NCI-H345 treated with DMSO at 0.1 percent for 48 hours (cell line): ENCODE measurements at regions not wholly inside any gene's neighbourhood (a gene's known extent, or its start where the extent isn't known, plus 50 kb on each side); places are given as distances from the start of the nearest gene placed in this dataset.
"Not testable (repeated sequence)": the region's sequence is repeated elsewhere in the genome, so short reads cannot be mapped to it uniquely, and the experiment has no call there.

Experiments
- DNase-seq: peaks from one replicate; lab custom pipeline; 2025; ENCODE audit not compliant: unreplicated experiment; lab: John Stamatoyannopoulos, UW

GRCh38 chr3:71994906-71995305, 210.0 kb upstream of the PROK2 start:
- DNase-seq, result no peak

- no peak for DNase-seq
These were observed 209.3 kb upstream of the PROK2 start for GRCh38 chr3:71994203-71994602.

GRCh38 chr3:71991681-71992080, 206.7 kb upstream of the PROK2 start:
- no peak for DNase-seq

- no peak for DNase-seq
These were observed 206.1 kb upstream of the PROK2 start for GRCh38 chr3:71991046-71991445.

GRCh38 chr3:71990545-71990944, 205.6 kb upstream of the PROK2 start:
- DNase-seq, result no peak

GRCh38 chr3:71989165-71989564, 204.2 kb upstream of the PROK2 start:
- DNase-seq, result no peak

- DNase-seq, result no peak
These were observed 202.9 kb upstream of the PROK2 start for GRCh38 chr3:71987828-71988227.

- DNase-seq, result no peak
These were observed 202.3 kb upstream of the PROK2 start for GRCh38 chr3:71987089-71987735.

GRCh38 chr3:71986606-71987005, 201.7 kb upstream of the PROK2 start:
- no peak for DNase-seq

GRCh38 chr3:71984843-71985613, 200.1 kb upstream of the PROK2 start:
- no peak for DNase-seq

GRCh38 chr3:71983694-71984093, 198.7 kb upstream of the PROK2 start:
- no peak for DNase-seq

GRCh38 chr3:71982506-71983258, 197.7 kb upstream of the PROK2 start:
- DNase-seq, result not testable (repeated sequence)

- DNase-seq, result no peak
These were observed 194.2 kb upstream of the PROK2 start for GRCh38 chr3:71979175-71979574.

GRCh38 chr3:71978150-71978721, 193.3 kb upstream of the PROK2 start:
- DNase-seq, result no peak

- no peak for DNase-seq
These were observed 192.6 kb upstream of the PROK2 start for GRCh38 chr3:71977525-71977924.

- DNase-seq, result no peak
These were observed 190.6 kb upstream of the PROK2 start for GRCh38 chr3:71975573-71975972.

- DNase-seq, result no peak
These were observed 189.8 kb upstream of the PROK2 start for GRCh38 chr3:71974786-71975185.

- DNase-seq, result peak; percentile 82
These were observed 188.5 kb upstream of the PROK2 start for GRCh38 chr3:71973274-71974030.

- DNase-seq, result no peak
These were observed 187.1 kb upstream of the PROK2 start for GRCh38 chr3:71972031-71972430.

- DNase-seq, result no peak
These were observed 183.6 kb upstream of the PROK2 start for GRCh38 chr3:71968544-71968943.

- no peak for DNase-seq
These were observed 181.2 kb upstream of the PROK2 start for GRCh38 chr3:71966185-71966584.
